ENCODE measurements at regions not wholly inside any gene's neighbourhood (a gene's known extent, or its start where the extent isn't known, plus 50 kb on each side); places are given as distances from the start of the nearest gene placed in this dataset.

- TF ChIP-seq CTCF (IDR thresholded peaks at IDR 0.05) (no peak), POLR2A (IDR thresholded peaks at IDR 0.05) (no peak)
Observed at GRCh38 chr21:16455526-16455925, 725.7 kb downstream of the USP25 start.
